Panc1 (cell line): ENCODE measurements at regions not wholly inside any gene's neighbourhood (a gene's known extent, or its start where the extent isn't known, plus 50 kb on each side); places are given as distances from the start of the nearest gene placed in this dataset.

ENCODE experiments used
- CTCF ChIP-seq: fragments of 450-650 bp; IDR thresholded peaks from 2 replicates; pipeline ENCODE4 v1.5.1; 2017; ENCODE audit warnings: mild to moderate bottlenecking
- POLR2AphosphoS5 ChIP-seq: IDR thresholded peaks from 2 replicates; pipeline ENCODE4 v1.6.1; 2012; ENCODE audit warnings: mild to moderate bottlenecking, low read depth, low read length, moderate library complexity

- TF ChIP-seq POLR2AphosphoS5 = no peak
- TF ChIP-seq CTCF = no peak
Observed at GRCh38 chr18:37720663-37721062, 155.1 kb upstream of the CELF4 start.
